GM12878 (cell line): ENCODE measurements at regions not wholly inside any gene's neighbourhood (a gene's known extent, or its start where the extent isn't known, plus 50 kb on each side); places are given as distances from the start of the nearest gene placed in this dataset.

Experiments used
- CTCF ChIP-seq, 3 experiments: IDR thresholded peaks in 2 of 3; conservative IDR thresholded peaks in 1 of 3; 2 replicates each; pipeline ENCODE4 v1.5.1; 2011; ENCODE audit warnings: low read depth in 3 of 3, low read length in 3 of 3, mild to moderate bottlenecking in 3 of 3, control low read depth in 2 of 3, moderate library complexity in 2 of 3, inconsistent platforms in 1 of 3, mixed read lengths in 1 of 3; ENCODE audit not compliant: control insufficient read depth in 2 of 3, insufficient read depth in 1 of 3; ENCODE audit errors: extremely low read depth in 1 of 3
- MAX ChIP-seq: IDR thresholded peaks from 2 replicates; pipeline ENCODE4 v1.6.1; 2012; ENCODE audit warnings: low read depth, low read length, improper control_type of control experiment
- POLR2A ChIP-seq: IDR thresholded peaks from 2 replicates; pipeline ENCODE4 v1.6.1; 2011; ENCODE audit warnings: low read depth, mild to moderate bottlenecking, low read length
- POLR2AphosphoS5 ChIP-seq: IDR thresholded peaks from 2 replicates; pipeline ENCODE4 v1.6.1; 2011; ENCODE audit warnings: mild to moderate bottlenecking, low read length, inconsistent platforms
- SMAD1 ChIP-seq: fragments of 450-650 bp; IDR thresholded peaks from 2 replicates; pipeline ENCODE4 v1.6.1; 2018; ENCODE audit warnings: mild to moderate bottlenecking, low read depth; ENCODE audit not compliant: partially characterized antibody

- TF ChIP-seq CTCF (IDR thresholded peaks at IDR 0.05 in 2 of 3, conservative IDR thresholded peaks at IDR 0.05 in 1 of 3; ENCODE audit: control insufficient read depth in 2 of 3, extremely low read depth in 1 of 3, insufficient read depth in 1 of 3, low read depth in 3 of 3, low read length in 3 of 3): no peak
- no peak for TF ChIP-seq POLR2A
- TF ChIP-seq POLR2AphosphoS5: no peak
- no peak for TF ChIP-seq MAX
- no peak for TF ChIP-seq SMAD1
Measured at GRCh38 chr13:99803141-99803540, 168.4 kb downstream of the ZIC5 start.
